Small intestine (tissue), 7 donors: ENCODE measurements at regions not wholly inside any gene's neighbourhood (a gene's known extent, or its start where the extent isn't known, plus 50 kb on each side); places are given as distances from the start of the nearest gene placed in this dataset.

Source experiments
- DNase-seq, 2 donors: peaks; one replicate each; pipeline versions ENCODE4 v3.0.0 to v3.0.0-alpha.2; 2013
- FAIRE-seq: peaks from 2 replicates; lab custom pipeline; 2012; peaks lifted over from hg19 to GRCh38; lab: Jason Lieb, UNC
- H3K27ac ChIP-seq, 3 donors: one replicate each; pipeline ENCODE4 v1.5.1; 2013; ENCODE audit warnings: low read length in 2 of 3, mild to moderate bottlenecking in 2 of 3, control low read depth in 1 of 3, inconsistent platforms in 1 of 3, low read depth in 1 of 3, moderate library complexity in 1 of 3
- H3K27me3 ChIP-seq, 3 donors: one replicate each; pipeline ENCODE4 v1.6.1; 2013; ENCODE audit warnings: low read length in 3 of 3, inconsistent platforms in 1 of 3; ENCODE audit not compliant: control insufficient read depth in 3 of 3, insufficient read depth in 3 of 3
- H3K36me3 ChIP-seq, 3 donors: one replicate each; pipeline ENCODE4 v1.6.1; 2013; ENCODE audit warnings: low read length in 3 of 3, inconsistent platforms in 1 of 3, low read depth in 1 of 3, mild to moderate bottlenecking in 1 of 3, moderate library complexity in 1 of 3; ENCODE audit not compliant: control insufficient read depth in 3 of 3, insufficient read depth in 2 of 3
- H3K4me1 ChIP-seq, 3 donors: one replicate each; pipeline ENCODE4 v1.6.1; 2013; ENCODE audit warnings: low read length in 2 of 3, inconsistent platforms in 1 of 3, low read depth in 1 of 3, mild to moderate bottlenecking in 1 of 3, moderate library complexity in 1 of 3; ENCODE audit not compliant: control insufficient read depth in 3 of 3, insufficient read depth in 2 of 3
- H3K4me3 ChIP-seq, 3 donors: one replicate each; pipeline ENCODE4 v1.5.1; 2013; ENCODE audit warnings: low read length in 3 of 3, control low read depth in 1 of 3, inconsistent platforms in 1 of 3, low read depth in 1 of 3, mild to moderate bottlenecking in 1 of 3, moderate library complexity in 1 of 3
- H3K9me3 ChIP-seq, 2 donors: one replicate each; pipeline ENCODE4 v1.6.1; 2013; ENCODE audit warnings: low read depth in 1 of 2, low read length in 1 of 2; ENCODE audit not compliant: control insufficient read depth in 2 of 2, insufficient read depth in 1 of 2
- WGBS, 3 donors: extraction: QIAGEN DNeasy Blood & Tissue Kit; methylation state at CpG; one replicate each; pipeline ENCODE4 v1.1.7; 2013; 5-methylcytosine and 5-hydroxymethylcytosine counted together
- donor health status: healthy with polysubstance abuse.
- donor health status: control.
- donor health status: control.
- donor health status: Bipolar disorder and iron deficiency.
- donor health status: healthy.

DNA sequence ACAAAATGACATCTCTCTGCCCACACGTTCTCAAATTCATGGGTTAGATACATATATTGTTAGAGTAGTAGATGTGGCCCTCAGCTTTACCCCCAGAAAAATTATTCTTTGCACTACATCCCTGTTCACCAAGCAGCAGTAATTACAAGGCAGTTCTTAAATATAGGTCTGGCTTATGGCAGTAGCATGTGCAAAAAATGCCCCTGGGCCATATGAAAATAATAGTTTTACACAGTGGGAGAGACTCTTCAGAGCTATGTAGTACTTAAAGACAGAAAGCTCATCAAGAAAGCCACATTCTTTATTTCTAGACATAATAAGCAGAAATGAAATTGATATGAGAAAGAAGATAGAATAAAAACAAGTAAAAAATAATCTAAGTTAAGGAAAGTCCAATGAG is 196.3 kb upstream of the FOXP2 start:
- DNase-seq (no peak), FAIRE-seq (no peak)
- no peaks in the 10 kb centered on the region for H3K36me3 ChIP-seq
- no peaks in the 10 kb centered on the region for H3K9me3 ChIP-seq
- peaks cover 0 to 2% (median 0%) of the 10 kb centered on the region in 3 donors for H3K4me1 ChIP-seq
- 36 to 75% (median 64%) methylated on average over 1 of the region's 1 CpG for WGBS, 3 donors
- H3K4me3 ChIP-seq: no peak overlapping the region
- H3K27me3 ChIP-seq: no peaks in the 10 kb centered on the region
- no peak overlapping the region for H3K27ac ChIP-seq

DNA sequence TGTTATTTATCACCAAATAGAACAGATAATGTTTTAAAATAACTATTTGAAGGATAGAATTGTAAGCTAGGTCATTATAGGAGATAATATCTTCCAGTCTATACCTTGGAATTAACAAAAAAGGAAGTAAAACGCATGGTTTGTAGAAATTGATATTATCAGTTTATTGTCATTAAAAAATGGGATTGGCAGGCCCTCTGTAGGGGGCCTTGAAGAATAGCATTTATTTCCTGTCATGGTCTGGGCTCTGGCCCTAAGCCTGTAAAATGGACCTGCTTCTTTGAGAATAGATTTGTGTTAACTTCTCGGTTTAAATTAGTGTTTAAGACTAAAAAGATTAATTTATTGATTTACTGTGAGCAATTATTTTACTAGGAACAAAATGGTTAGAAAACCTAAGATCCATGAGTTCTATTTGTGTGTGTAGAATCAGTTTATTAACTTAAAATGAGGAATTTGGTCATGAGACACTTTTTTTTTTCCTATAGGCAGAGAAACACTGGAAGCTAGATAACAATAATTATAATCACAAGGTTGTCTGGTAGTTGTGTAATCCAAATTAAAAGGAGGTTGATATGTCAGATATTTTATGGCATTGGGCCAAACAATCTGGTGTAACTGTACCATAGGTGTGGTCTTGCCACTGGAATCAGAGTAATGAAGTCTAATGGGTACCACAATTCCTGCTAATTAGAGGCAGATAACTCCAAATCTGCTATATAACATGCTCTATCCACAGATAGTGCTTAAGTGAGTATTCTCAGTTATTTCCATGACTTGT is 197.4 kb upstream of the FOXP2 start:
- H3K9me3 ChIP-seq: no peaks in the 10 kb centered on the region
- H3K4me1 ChIP-seq: peaks cover 0 to 2% (median 0%) of the 10 kb centered on the region in 3 donors
- FAIRE-seq: no peak
- peak; percentile 23 to 69 for DNase-seq
- 42 to 54% (median 45%) methylated on average over 2 of the region's 2 CpGs for WGBS, 3 donors
- H3K36me3 ChIP-seq: no peaks in the 10 kb centered on the region
- H3K4me3 ChIP-seq: no peak overlapping the region
- H3K27ac ChIP-seq: no peak overlapping the region
- H3K27me3 ChIP-seq: no peaks in the 10 kb centered on the region

DNA sequence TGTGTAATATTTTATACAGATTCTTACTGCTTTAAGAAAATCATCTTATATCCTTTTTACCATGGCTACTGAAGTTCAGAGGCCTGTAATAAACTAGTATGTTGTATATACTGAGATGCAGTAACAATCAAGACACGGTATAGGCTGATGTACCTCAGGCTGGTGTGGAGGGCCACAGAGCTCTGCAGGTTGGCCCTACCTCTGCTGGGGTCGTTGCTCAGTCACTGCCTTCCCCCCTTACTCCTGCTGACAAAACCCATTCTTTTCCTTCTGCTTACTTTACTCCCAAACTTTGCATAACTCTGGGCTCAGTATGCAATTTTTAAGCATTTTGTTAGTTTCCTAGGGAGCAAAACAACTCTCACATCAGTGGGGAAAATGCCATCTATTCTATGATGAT is 200.1 kb upstream of the FOXP2 start:
- FAIRE-seq: no peak
- Histone ChIP-seq H3K27me3 (no peaks in the 10 kb centered on the region), H3K27ac (no peak overlapping the region), H3K36me3 (no peaks in the 10 kb centered on the region), H3K4me3 (no peak overlapping the region), H3K9me3 (no peaks in the 10 kb centered on the region), H3K4me1 (peaks cover 0 to 2% (median 0%) of the 10 kb centered on the region in 3 donors)
- 49 to 76% (median 73%) methylated on average over 2 of the region's 2 CpGs for WGBS, 3 donors
- no peak for DNase-seq

DNA sequence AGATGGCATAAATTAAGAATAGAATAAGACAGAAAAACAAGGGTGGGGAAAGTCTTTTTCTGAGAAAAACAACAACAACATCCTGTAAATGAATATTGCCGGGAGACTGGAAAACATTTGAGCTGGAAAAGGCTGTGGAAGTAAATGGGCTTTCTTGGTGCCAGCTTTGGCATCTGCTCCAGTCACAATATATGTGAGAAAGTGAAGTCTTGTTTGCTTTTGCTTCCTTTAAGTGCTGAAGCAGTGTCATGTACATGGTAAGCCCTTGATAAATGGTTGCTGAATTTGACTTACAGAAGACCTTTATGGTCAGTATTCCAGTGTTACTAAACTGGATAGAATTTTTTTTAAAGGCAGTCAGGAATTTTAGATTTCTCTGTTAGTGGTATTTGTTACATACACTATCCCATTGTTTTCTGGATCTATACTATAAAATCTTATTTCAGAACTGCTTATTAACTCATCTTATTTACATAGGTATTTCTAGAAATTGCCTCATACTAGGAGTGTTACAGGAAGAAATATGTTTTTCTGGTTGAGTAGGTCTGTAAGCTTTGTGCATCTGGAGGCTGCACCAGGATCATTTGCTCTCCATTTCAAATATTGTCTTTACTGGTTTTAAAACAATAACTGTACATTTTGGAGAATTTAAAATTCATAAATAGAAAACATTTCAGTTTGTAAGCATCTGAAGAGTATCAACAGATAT is 201.7 kb upstream of the FOXP2 start:
- Histone ChIP-seq H3K4me1 (peaks cover 0 to 2% (median 0%) of the 10 kb centered on the region in 3 donors), H3K4me3 (no peak overlapping the region), H3K9me3 (no peaks in the 10 kb centered on the region), H3K27ac (no peak overlapping the region), H3K36me3 (no peaks in the 10 kb centered on the region), H3K27me3 (no peaks in the 10 kb centered on the region)
- no peak for FAIRE-seq
- 76 to 89% (median 87%) methylated on average over 1 of the region's 1 CpG for WGBS, 3 donors
- DNase-seq: no peak

DNA sequence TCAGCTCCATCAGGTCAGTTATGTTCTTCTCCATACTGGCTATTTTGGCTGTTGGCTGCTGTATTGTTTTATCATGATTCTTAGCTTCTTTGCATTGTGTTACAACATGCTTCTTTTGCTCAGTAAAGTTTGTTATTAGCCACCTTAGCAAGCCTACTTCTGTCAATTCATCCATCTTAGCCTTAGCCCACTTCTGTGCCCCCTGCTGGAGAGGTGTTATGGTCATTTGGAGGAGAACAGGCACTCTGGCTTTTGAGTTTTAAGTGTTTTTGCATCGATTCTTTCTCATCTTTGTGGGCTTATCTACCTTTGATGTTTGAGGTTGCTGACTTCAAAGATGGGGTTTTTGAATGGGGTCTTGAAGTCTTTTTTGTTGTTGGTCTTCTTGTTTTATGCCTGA is 204.6 kb upstream of the FOXP2 start:
- DNase-seq (no peak), FAIRE-seq (no peak)
- no peaks in the 10 kb centered on the region for H3K9me3 ChIP-seq
- no peaks in the 10 kb centered on the region for H3K27me3 ChIP-seq
- 48 to 71% (median 61%) methylated on average over 1 of the region's 1 CpG for WGBS, 3 donors
- no peaks in the 10 kb centered on the region for H3K4me1 ChIP-seq
- H3K27ac ChIP-seq: no peak overlapping the region
- H3K36me3 ChIP-seq: no peaks in the 10 kb centered on the region
- H3K4me3 ChIP-seq: no peak overlapping the region

DNA sequence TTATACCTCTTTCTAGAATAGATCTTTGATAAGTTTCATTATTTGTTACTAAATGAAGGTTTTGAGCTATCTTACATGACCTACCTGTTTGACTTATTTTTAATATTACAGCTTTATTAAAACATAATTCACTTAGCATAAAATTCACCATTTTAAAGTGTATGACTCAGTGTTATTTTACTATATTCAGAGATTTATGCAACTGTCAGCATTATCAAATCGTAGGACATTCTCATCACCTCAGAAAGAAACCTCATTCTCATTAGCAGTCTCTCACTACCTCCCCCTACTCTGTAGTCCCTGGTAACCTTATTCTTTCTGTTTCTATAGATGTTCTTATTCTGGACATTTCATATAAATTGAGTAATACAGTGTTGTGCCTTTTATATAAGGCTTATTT is 207.9 kb upstream of the FOXP2 start:
- no peaks in the 10 kb centered on the region for H3K27me3 ChIP-seq
- H3K4me3 ChIP-seq: no peak overlapping the region
- H3K4me1 ChIP-seq: no peaks in the 10 kb centered on the region
- DNase-seq: no peak
- H3K27ac ChIP-seq: no peak overlapping the region
- no peaks in the 10 kb centered on the region for H3K9me3 ChIP-seq
- WGBS, 3 donors: 87 to 93% (median 88%) methylated on average over 1 of the region's 1 CpG
- no peaks in the 10 kb centered on the region for H3K36me3 ChIP-seq
- no peak for FAIRE-seq

DNA sequence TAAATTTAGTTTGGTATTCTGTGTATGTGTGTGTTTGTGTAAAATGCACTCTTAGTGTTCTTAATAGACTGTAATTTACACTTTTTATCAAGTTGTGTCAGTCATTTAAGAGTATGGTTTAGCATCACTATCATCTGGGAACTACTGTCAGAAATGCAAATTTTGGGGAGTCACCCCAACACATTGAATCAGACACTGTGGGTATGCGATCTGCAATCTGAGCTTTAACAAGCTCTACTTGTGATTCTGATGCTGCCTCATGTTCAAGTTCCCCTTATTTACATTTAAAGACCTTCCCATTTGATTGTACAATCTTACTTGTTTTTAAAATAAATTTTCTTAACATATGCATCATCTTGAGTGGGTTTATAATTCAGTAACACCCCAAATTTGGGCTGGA is 218.1 kb upstream of the FOXP2 start:
- WGBS, 3 donors: 78 to 100% (median 92%) methylated on average over 1 of the region's 1 CpG
- FAIRE-seq: no peak
- no peaks in the 10 kb centered on the region for H3K4me1 ChIP-seq

DNA sequence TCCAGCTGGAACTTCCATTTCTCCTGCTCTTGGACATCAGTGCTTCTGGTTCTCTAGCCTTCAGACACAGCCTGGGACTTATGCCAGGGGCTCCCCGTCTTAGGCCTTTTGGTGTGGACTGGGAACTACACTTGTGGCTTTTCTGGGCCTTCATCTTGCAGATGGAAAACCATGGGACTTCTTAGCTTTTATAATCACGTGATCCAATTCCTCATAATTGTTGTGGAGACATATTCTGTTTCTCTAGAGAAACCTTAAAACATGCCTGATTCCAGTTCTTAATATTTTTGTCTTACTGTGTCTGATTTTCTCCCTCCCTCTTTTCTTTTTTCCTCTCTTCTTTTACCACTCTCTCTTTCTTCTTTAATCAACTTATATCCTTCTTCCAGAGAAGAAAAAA is 224.2 kb upstream of the FOXP2 start:
- H3K27ac ChIP-seq: no peak overlapping the region
- WGBS, 3 donors: 60 to 93% (median 65%) methylated on average over 2 of the region's 2 CpGs
- no peaks in the 10 kb centered on the region for H3K27me3 ChIP-seq
- H3K36me3 ChIP-seq: peaks cover 0 to 5% (median 0%) of the 10 kb centered on the region in 3 donors
- no peaks in the 10 kb centered on the region for H3K9me3 ChIP-seq
- H3K4me1 ChIP-seq: no peaks in the 10 kb centered on the region
- FAIRE-seq (no peak), DNase-seq (no peak)
- no peak overlapping the region for H3K4me3 ChIP-seq

More for the DNA sequence above, 218.1 kb upstream of the FOXP2 start:
- no peak overlapping the region for H3K27ac ChIP-seq
- no peak for DNase-seq
- H3K4me3 ChIP-seq: no peak overlapping the region
- no peaks in the 10 kb centered on the region for H3K27me3 ChIP-seq
- no peaks in the 10 kb centered on the region for H3K9me3 ChIP-seq
- H3K36me3 ChIP-seq: no peaks in the 10 kb centered on the region
